CD14-positive monocyte (primary cell): ENCODE measurements at regions not wholly inside any gene's neighbourhood (a gene's known extent, or its start where the extent isn't known, plus 50 kb on each side); places are given as distances from the start of the nearest gene placed in this dataset.
A peak's percentile ranks its signal among the peaks of the same experiment; 100 is the strongest.

Experiments used
- DNase-seq, 3 donors: peaks; one replicate each; pipeline ENCODE4 v3.0.0-alpha.2; 2011 to 2022
- H2AFZ ChIP-seq: 2 replicates; pipeline ENCODE4 v1.6.0; 2012; ENCODE audit warnings: mild to moderate bottlenecking, low read depth, low read length, inconsistent platforms; ENCODE audit not compliant: insufficient read depth, poor library complexity, severe bottlenecking
- H3K27ac ChIP-seq, 2 donors: 1 replicate in 1 of 2; 2 replicates in 1 of 2; pipeline ENCODE4 v1.5.1; 2012 to 2013; ENCODE audit warnings: low read length in 2 of 2, control low read depth in 1 of 2, inconsistent platforms in 1 of 2, low read depth in 1 of 2, mild to moderate bottlenecking in 1 of 2
- H3K27me3 ChIP-seq, 2 donors: one replicate each; pipeline versions ENCODE4 v1.6.0 to v1.6.1; 2011 to 2013; ENCODE audit warnings: low read length in 2 of 2; ENCODE audit not compliant: control insufficient read depth in 2 of 2, insufficient read depth in 2 of 2
- H3K36me3 ChIP-seq, 2 donors: replicated peaks in 1 of 2; 1 replicate in 1 of 2; 2 replicates in 1 of 2; pipeline versions ENCODE4 v1.5.1 to v1.6.1; 2012 to 2013; ENCODE audit warnings: low read length in 2 of 2, control low read depth in 1 of 2, inconsistent platforms in 1 of 2, mild to moderate bottlenecking in 1 of 2; ENCODE audit not compliant: insufficient read depth in 2 of 2, control insufficient read depth in 1 of 2
- H3K4me1 ChIP-seq, 2 donors: 1 replicate in 1 of 2; 2 replicates in 1 of 2; pipeline versions ENCODE4 v1.5.1 to v1.6.1; 2012 to 2013; ENCODE audit warnings: low read length in 2 of 2, control low read depth in 1 of 2, inconsistent platforms in 1 of 2, mild to moderate bottlenecking in 1 of 2, moderate library complexity in 1 of 2; ENCODE audit not compliant: insufficient read depth in 2 of 2, control insufficient read depth in 1 of 2
- H3K4me2 ChIP-seq: replicated peaks from 2 replicates; pipeline ENCODE3; 2012; ENCODE audit warnings: low read length, moderate library complexity, mild to moderate bottlenecking; ENCODE audit not compliant: poor library complexity, severe bottlenecking; ENCODE audit errors: extremely low read depth
- H3K4me3 ChIP-seq, 3 experiments: fragments of 200-600 bp in 1 of 3; sonication (generic) in 1 of 3; replicated peaks in 1 of 3; 1 replicate in 2 of 3; 2 replicates in 1 of 3; pipeline ENCODE4 v1.5.1; 2011 to 2013; ENCODE audit warnings: low read length in 3 of 3, mild to moderate bottlenecking in 3 of 3, control low read depth in 2 of 3, low read depth in 2 of 3, inconsistent platforms in 1 of 3, moderate library complexity in 1 of 3
- H3K79me2 ChIP-seq: 2 replicates; pipeline ENCODE4 v1.6.0; 2012; ENCODE audit warnings: mild to moderate bottlenecking, control low read depth, inconsistent platforms, low read length, moderate library complexity; ENCODE audit not compliant: insufficient read depth
- H3K9ac ChIP-seq: 2 replicates; pipeline ENCODE4 v1.6.0; 2017; ENCODE audit warnings: low read length, mild to moderate bottlenecking; ENCODE audit not compliant: insufficient read depth, poor library complexity, severe bottlenecking
- H3K9me3 ChIP-seq, 2 donors: replicated peaks in 1 of 2; 1 replicate in 1 of 2; 2 replicates in 1 of 2; pipeline versions ENCODE4 v1.5.1 to v1.6.1; 2012 to 2013; ENCODE audit warnings: low read length in 2 of 2, control low read depth in 1 of 2; ENCODE audit not compliant: control insufficient read depth in 1 of 2, insufficient read depth in 1 of 2
- H4K20me1 ChIP-seq: 2 replicates; pipeline ENCODE4 v1.6.0; 2012; ENCODE audit warnings: mild to moderate bottlenecking, low read length, control low read depth, moderate library complexity; ENCODE audit not compliant: insufficient read depth
- H3K27ac Mint-ChIP-seq, 7 donors: one replicate each; pipeline ENCODE4 v1.8.0; 2020; ENCODE audit warnings: mild to moderate bottlenecking in 7 of 7, mixed read lengths in 7 of 7, moderate library complexity in 6 of 7, inconsistent platforms in 2 of 7
- H3K27me3 Mint-ChIP-seq, 3 donors: one replicate each; pipeline ENCODE4 v1.8.0; 2021 to 2022; ENCODE audit warnings: low read depth in 3 of 3, mild to moderate bottlenecking in 3 of 3, mixed read lengths in 3 of 3, moderate library complexity in 3 of 3, inconsistent platforms in 1 of 3
- H3K36me3 Mint-ChIP-seq, 2 donors: one replicate each; pipeline ENCODE4 v1.8.0; 2020; ENCODE audit warnings: mixed read lengths in 2 of 2, inconsistent platforms in 1 of 2, mild to moderate bottlenecking in 1 of 2
- H3K4me1 Mint-ChIP-seq: one replicate; pipeline ENCODE4 v1.8.0; 2020; ENCODE audit warnings: mild to moderate bottlenecking, mixed read lengths
- H3K4me3 Mint-ChIP-seq, 2 donors: one replicate each; pipeline ENCODE4 v1.8.0; 2020; ENCODE audit warnings: mild to moderate bottlenecking in 2 of 2, mixed read lengths in 2 of 2, moderate library complexity in 1 of 2
- H3K9me3 Mint-ChIP-seq, 7 donors: one replicate each; pipeline ENCODE4 v1.8.0; 2020 to 2022; ENCODE audit warnings: mixed read lengths in 7 of 7, mild to moderate bottlenecking in 6 of 7, moderate library complexity in 6 of 7, inconsistent platforms in 2 of 7
- WGBS: methylation state at CpG from one replicate; pipeline ENCODE4 v1.1.5; 2013; ENCODE audit warnings: missing lambda C conversion rate; ENCODE audit not compliant: insufficient coverage; 5-methylcytosine and 5-hydroxymethylcytosine counted together
- intact Hi-C, 2 donors: fragments of 100-400 bp; cut with micrococcal nuclease; formaldehyde crosslinking; loops; one replicate each; pipeline versions ENCODE4 v1.15.0 to v1.15.1; 2023
- TF ChIP-seq, protein P1 (sequence below): fragments of 200-600 bp; IDR thresholded peaks from one replicate; pipeline ENCODE4 v1.8.0; 2022; ENCODE audit warnings: antibody characterized with exemption, mild to moderate bottlenecking

- Histone ChIP-seq H3K9me3 (no peaks in the 10 kb centered on the region), H3K4me2 (no peak overlapping the region), H3K4me1 (no peaks in the 10 kb centered on the region), H3K9ac (no peak overlapping the region), H3K27ac (no peak overlapping the region), H3K79me2 (no peaks in the 10 kb centered on the region), H4K20me1 (no peaks in the 10 kb centered on the region), H3K27me3 (no peaks in the 10 kb centered on the region), H2AFZ (no peak overlapping the region), H3K36me3 (no peaks in the 10 kb centered on the region), H3K4me3 (no peak overlapping the region)
- intact Hi-C loops: no loop called here
- H3K27me3 Mint-ChIP-seq: peaks cover 0 to under 1% (median 0%) of the 10 kb centered on the region in 3 donors
- no peak overlapping the region for H3K4me3 Mint-ChIP-seq
- DNase-seq: peak in 1 of 3 donors; percentile 24
- H3K27ac Mint-ChIP-seq: peak overlapping the region in 1 of 7 donors; percentile 58
- H3K36me3 Mint-ChIP-seq: no peaks in the 10 kb centered on the region
- H3K4me1 Mint-ChIP-seq: peaks cover 5% of the 10 kb centered on the region
- TF ChIP-seq, protein P1, sequence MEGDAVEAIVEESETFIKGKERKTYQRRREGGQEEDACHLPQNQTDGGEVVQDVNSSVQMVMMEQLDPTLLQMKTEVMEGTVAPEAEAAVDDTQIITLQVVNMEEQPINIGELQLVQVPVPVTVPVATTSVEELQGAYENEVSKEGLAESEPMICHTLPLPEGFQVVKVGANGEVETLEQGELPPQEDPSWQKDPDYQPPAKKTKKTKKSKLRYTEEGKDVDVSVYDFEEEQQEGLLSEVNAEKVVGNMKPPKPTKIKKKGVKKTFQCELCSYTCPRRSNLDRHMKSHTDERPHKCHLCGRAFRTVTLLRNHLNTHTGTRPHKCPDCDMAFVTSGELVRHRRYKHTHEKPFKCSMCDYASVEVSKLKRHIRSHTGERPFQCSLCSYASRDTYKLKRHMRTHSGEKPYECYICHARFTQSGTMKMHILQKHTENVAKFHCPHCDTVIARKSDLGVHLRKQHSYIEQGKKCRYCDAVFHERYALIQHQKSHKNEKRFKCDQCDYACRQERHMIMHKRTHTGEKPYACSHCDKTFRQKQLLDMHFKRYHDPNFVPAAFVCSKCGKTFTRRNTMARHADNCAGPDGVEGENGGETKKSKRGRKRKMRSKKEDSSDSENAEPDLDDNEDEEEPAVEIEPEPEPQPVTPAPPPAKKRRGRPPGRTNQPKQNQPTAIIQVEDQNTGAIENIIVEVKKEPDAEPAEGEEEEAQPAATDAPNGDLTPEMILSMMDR: no peak
- 88% methylated on average over 1 of the region's 3 CpGs for WGBS
- no peaks in the 10 kb centered on the region for H3K9me3 Mint-ChIP-seq
Observed at GRCh38 chr11:111001986-111002611, 243.4 kb upstream of the POU2AF2 start.

DNA sequence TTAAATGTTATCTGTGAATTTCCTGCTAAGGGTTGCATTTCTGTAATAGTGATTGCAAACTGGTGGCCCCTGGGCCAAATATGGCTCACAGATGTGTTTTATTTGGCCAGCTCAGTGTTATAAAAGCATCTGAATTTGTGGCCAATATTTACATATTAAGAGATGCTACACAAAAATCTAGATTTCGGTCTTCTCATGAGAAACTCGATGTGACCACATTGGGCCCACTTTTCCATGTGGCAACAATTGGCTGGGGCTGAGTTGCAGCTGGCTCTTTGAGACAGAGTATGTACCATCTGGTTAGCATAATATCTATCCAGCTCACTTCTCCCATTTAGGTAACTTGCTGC is 244.5 kb upstream of the POU2AF2 start:
- H3K27me3 ChIP-seq: no peaks in the 10 kb centered on the region
- WGBS: 100% methylated on average over 1 of the region's 2 CpGs
- no peak for DNase-seq
- H3K9me3 ChIP-seq: no peaks in the 10 kb centered on the region
- TF ChIP-seq, protein P1: no peak
- no peak overlapping the region for H3K4me3 ChIP-seq
- intact Hi-C loops: no loop called here
- Mint-ChIP-seq H3K4me1 (peaks cover 5% of the 10 kb centered on the region), H3K4me3 (no peak overlapping the region), H3K27ac (no peak overlapping the region), H3K36me3 (no peaks in the 10 kb centered on the region), H3K27me3 (no peaks in the 10 kb centered on the region), H3K9me3 (no peaks in the 10 kb centered on the region)
- H2AFZ ChIP-seq: no peak overlapping the region
- no peaks in the 10 kb centered on the region for H3K4me1 ChIP-seq
- H3K79me2 ChIP-seq: no peaks in the 10 kb centered on the region
- H4K20me1 ChIP-seq: no peaks in the 10 kb centered on the region
- no peak overlapping the region for H3K4me2 ChIP-seq
- H3K27ac ChIP-seq: no peak overlapping the region
- H3K36me3 ChIP-seq: no peaks in the 10 kb centered on the region
- no peak overlapping the region for H3K9ac ChIP-seq
